Stimulated activated CD4-positive, alpha-beta T cell treated with anti-CD3 and anti-CD28 coated beads, Interleukin-15, amount 100 ng/mL, for 24 hours (primary cell): ENCODE measurements at regions not wholly inside any gene's neighbourhood (a gene's known extent, or its start where the extent isn't known, plus 50 kb on each side); places are given as distances from the start of the nearest gene placed in this dataset.
"Not testable (repeated sequence)": the region's sequence is repeated elsewhere in the genome, so short reads cannot be mapped to it uniquely, and the experiment has no call there.

Experiments used
- DNase-seq: peaks from one replicate; pipeline ENCODE4 v3.0.0-alpha.2; 2020

DNA sequence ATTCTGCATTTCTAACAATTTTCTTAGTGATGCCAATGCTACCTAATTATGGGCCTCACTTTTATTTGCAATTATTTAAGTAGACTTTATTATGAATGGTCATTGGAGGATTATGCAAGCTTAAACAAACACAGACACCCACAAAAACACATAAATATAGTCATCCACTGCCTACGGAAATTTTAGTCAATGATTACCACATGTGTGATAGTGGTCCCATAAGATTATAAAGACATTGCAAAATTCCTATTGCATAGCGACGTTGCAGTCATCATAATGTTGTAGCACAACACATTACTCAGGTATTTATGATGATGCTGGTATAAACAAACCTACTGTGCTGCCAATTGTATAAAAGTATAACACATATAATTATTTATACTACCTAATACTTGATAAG lies 247.8 kb upstream of the ALCAM start:
- DNase-seq, result no peak

DNA sequence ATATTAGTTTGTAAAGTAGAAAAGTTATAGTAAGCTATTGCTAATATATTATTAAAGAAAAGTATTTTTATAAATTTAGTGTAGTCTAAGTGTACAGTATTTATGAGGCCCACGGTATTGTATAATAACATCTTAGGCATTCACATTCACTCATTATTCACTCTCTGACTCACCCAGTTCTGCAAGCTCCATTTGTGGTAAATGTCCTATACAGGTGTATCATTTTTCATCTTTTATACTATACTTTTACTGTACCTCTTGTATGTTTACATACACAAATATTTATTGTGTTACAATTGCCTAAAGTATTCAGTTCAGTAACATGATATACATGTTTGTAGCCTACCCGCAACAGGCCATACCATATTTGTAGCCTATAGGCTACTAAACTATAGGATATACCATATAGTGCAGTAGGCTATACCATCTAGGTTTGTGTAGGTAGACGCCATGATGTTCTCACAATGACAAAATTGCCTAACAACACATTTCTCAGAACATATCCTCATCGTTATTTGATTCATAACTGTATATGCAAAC lies 246.8 kb upstream of the ALCAM start:
- no peak for DNase-seq

DNA sequence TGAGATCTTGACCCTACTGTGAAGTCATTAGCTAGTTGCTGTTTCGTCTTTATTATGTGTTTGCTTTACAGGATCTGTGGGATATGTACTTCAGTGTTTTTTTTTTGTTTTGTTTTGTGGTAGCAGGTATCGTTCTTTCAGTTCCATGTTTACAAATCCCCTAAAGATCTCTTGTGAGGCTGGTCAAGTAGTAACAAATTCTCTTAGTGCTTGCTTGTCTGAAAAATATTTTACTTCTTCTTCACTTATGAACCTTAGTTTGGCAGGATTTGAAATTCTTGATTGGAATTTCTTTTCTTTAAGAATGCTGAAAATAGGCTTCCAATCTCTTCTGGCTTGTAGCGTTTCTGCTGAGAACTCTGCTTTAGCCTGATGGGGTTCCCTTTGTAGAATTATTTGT lies 235.8 kb upstream of the ALCAM start:
- no peak for DNase-seq

DNA sequence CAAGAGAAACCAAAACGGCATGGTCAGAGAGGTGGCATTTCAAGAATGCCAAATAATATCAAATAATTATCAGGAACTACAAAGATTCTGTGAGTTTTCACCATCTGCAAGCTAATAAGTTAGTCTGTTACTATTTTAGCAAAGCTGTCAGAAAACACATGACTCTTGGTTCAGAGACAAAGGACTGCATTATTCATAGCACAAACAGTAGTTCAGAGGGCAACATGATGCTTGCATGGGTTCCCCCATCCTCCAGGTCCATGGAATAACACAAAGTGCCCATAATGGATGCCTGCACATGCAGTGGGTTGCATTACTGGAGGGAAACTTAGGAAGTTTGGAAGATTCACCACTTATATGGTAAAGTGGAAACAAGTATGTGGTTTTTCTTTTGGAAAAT lies 228.8 kb upstream of the ALCAM start:
- DNase-seq, result no peak

DNA sequence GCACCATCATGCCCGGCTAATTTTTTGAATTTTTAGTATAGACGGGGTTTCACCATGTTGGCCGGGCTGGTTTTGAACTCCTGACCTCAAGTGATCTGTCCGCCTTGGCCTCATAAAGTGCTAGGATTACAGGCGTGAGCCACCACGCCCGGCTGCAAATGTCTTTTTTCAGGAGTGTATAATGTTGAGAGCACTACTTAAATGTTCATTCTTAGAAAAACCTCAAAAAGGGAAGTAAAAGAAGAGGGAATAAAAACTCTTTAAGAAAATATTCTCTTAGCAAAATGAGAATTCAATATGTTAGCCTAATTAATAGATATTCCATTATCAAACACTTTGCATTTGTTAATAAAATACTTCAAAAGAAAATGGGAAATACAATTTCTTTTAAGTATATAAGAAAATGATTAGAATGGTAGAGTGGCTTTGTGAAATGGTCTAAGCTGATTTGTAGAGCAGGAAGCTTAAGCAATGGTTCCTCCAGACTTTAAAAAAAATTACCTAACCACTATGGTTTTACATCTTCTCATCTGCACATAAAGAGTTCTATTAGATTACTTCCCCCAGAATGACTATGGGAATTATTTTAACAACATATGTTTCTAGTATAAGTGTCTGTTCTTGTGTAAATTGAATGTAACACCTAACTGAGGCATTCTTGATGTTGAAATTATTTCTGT lies 226.7 kb upstream of the ALCAM start:
- DNase-seq, result no peak

DNA sequence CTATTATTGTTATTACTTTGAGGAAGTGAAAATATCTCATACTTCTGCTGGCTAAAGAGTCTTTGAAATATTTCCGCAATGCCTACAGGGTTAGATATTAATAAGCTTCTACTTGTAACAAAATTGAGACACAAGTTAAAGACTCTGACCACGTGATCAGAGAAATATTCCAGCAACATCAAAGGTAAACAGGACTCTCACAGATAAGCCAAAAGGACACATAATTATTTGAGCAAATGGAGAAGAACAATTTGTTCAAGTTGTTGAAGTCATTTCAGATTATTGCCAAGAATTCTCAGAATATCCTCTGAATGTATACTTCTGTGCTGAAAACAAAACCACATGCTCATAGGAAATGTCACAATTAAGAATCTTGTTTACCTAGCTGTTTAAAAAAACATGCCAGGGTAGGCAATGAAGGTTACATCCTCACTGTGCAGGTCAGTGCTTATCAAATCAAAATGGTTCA lies 225.8 kb upstream of the ALCAM start:
- DNase-seq, result no peak

DNA sequence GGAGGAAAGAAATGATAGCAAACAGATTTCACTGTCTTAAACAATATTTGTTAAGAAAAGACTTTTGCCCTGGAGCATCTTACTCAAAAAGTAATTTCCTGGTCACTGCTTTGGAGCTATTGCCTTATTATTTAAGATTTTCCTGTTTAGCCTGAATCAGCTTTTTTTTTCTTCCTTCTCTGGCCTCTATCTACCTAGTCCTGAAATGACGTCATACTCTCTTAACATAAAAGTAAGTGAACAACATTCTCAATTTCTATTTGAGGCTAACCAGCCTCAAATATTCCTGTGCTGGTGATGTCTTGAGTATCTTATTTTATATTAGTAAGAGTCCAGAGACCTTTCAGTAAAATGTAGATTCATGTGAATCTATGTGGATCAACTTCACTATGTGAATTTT lies 221.9 kb upstream of the ALCAM start:
- DNase-seq, result no peak

DNA sequence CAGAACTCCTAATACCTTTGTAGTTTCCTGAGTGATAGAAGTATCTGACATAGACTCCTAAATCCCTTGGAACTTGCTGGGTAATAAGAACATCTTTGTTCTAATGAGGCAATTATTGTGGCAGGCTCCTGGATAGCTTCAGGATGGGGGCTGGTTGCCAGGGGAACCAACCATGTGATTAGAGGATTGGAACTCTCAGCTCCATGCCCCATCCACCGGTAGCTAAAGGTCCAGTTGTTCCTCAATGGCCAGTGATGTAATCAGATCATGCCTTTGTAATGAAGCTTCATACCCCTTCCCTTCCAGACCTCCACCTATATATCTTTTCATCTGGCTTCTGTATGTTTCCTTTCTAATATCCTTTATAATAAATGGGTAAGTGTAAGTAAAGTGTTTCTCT lies 221.2 kb upstream of the ALCAM start:
- no peak for DNase-seq

DNA sequence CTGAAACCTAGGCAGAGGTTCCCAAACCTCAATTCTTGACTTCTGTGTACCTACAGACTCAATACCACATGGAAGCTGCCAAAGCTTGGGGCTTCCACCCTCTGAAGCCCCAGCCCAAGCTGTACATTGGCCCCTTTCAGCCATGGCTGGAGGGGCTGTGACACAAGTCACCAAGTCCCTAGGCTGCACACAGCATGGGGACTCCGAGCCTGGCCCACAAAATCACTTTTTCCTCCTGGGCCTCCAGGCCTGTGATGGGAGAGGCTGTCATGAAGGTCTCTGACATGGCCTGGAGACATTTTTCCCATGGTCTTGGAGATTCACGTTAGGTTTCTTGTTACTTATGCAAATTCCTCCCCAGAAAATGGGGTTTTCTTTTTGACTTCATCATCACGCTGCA lies 217.5 kb upstream of the ALCAM start:
- DNase-seq, result not testable (repeated sequence)

DNA sequence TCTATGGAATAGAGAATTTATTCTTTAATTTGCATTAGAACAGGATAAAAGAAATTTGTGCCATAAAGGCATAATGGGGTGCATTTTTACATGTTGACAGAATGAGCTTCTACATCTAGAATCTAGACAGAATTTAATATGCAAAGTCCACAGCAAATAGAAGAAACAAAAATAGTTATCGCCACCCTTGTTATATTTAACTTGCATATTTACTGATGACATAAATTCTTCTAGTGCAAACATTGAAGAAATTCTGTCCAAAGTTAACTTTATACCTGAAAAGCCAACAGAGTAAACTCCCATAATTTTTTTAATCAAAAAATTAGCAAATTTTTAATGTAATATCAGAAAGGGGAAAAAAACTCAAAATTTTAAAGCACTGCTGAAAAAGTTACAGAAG lies 213.7 kb upstream of the ALCAM start:
- no peak for DNase-seq

DNA sequence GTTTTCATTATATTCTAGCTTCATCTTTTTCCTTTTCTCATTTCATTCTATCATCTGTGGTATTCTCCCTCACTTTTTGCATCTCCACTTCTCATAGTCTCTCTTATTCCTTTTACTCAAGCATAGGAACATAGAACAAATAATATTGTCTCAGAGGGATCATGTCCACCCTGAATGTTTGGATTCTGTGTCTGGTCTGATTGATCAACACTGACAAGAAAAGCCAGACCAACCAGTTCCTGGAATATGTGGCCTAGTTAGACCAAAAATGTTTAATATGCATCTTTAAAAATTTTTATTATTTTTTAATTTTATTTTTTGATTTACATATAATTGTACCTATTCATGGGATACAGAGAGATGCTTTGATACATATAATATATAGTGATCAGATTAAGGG lies 212.0 kb upstream of the ALCAM start:
- no peak for DNase-seq

DNA sequence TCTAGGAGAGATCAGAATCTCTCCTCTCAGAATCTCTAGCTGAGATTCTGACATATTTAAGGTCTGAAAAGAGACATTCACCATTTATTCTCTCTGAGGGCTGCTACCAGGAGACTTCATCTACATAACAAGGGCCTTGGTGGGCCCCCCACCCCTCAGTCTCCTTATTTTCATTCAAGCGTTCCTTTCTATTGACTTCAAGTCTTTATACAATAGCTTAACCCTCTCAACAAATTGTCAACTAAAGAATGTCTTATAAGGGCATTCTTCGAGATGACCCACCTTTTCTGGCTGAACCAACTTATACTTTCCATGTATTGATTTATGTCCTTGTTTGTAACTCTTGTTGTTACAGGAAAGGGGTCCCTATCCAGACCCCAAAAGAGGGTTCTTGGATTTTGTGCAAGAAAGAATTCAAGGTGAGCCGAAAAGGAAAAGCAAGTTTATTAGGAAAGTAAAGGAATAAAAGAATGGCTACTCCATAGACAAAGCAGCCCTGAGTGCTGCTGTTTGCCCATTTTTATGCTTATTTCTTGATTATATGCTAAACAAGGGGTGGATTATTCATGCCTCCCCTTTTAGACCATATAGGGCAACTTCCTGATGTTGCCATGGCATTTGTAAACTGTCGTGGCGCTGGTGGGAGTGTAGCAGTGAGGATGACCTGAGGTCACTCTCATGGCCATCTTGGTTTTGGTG lies 209.5 kb upstream of the ALCAM start:
- DNase-seq, result no peak

DNA sequence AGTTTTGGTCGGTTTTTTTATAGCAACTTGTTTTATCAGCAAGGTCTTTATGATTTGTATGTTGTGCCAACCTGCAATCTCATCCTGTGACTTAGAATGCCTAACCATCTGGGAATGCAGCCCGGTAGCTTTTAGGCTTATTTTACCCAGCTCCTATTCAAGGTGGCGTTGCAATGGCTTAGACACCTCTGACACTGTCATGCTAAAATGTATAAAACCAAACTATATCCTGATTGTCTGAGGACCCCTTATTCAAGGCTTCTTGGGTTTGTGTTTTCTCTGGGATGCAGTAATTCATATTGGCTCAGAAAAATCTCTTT lies 209.0 kb upstream of the ALCAM start:
- DNase-seq, result no peak

DNA sequence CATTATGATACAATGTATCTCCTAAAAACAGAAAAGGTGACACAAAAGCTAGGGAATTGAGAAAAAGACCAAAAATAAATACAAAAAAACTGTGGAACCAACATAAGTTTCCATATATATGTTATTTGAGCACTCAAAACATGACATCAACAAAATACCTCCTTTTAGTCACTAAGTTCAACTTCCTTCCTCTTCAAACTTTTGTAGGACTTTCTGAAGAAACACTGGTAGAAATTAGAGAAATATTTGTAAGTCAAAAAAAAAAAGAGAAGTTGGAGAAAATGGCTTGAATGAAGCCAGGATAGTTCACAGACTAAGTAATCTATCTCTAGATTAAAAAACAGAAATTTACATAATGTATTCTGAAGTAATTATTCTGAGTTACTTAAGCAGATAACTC lies 208.4 kb upstream of the ALCAM start:
- DNase-seq, result no peak

DNA sequence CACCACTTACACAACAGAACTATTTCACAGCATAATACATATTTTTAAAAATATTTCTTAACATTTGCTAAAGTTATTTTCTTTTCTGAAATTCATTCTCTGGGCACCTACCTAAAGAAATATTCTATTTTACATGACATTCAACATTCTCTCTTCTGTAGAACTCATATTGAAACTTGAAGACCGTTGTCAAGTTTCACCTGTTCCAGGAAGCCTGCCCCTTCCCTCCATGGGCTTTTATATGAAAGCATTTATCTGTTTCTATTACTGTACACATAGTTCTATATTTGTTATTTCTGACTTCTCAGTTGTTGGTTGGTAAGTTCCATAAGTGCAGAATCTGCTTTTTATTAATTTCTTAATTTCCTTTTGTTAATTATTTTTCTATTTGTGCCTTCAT lies 204.3 kb upstream of the ALCAM start:
- DNase-seq, result no peak

DNA sequence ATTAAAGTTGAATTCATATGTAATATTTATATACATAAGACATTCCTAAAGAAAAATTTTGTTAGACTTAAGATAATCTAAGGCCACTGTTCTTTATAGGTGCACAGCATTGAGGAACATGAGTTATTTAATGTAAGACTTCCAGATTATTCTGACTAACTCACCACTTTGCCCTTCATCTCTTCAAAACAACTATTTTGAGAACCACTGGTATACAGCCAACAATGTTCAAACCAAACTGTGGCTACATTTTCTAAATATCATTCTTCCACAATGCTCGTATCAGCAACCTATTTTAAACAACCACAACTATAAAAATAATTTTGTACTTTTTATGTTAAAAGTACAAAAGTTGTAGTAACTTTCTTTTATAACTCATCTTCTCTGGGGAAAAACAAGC lies 199.8 kb upstream of the ALCAM start:
- no peak for DNase-seq

DNA sequence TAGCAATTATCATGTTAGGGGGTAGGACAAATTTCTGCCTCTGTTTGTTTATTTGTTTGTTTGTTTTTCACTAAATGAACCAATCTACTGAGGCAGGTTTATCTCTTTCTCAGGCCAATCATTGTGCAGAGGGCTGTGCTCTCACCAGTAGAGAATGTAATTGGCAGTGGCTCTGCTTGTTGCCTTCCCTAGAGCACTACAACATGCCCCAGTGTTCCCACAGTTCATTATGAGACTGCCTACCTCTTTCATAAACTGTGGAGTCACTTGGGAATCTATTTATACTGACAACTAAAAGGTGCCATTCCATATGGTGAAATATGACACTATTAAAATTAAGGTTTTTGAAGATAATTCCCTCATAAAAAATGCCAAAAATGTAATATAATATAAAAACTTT lies 196.3 kb upstream of the ALCAM start:
- DNase-seq, result no peak

DNA sequence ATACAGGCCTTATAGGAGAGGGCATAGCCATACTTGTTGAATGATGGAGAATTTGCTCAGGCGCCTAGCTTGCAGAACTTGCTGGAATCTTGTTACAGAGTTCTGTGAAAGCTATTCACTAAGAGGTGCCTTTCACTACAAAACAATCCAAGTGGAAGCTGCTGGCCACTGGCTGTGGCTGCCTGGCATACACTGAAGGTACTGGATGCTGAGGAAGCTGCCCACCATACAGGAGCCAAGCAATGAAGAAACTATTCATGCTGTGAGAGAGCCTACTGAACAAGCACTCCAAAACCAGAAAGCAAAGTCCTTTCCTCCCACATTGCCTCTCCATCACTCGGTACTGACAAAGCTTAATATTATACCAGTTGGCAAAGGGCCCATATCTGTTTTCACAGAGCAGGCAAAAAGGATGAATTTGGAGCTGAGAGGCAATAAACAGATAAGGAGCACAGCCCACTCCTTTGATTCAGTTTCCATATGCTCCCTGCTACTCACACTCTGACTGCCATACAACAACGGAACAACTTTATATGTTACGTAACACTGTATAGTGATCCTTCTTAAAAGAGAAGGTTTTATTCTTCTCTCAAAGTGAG lies 192.6 kb upstream of the ALCAM start:
- no peak for DNase-seq

DNA sequence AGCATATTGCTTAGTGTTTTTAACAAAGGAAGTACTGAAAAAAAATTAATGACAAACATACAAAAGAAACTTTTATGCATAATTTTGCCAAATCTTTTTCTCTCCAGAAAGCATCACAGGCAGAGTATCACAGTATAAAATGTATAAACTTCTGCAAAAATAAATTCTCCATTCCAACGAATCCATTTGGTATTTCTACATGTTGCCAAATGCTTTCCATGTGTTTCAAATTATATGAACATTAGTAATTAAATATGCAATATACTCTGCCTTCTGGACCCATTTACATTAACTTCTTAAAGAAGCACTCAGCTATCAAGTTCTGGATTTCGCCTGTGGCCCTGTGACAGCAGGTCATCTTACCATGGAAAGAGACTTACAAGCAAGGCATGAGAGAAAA lies 189.1 kb upstream of the ALCAM start:
- DNase-seq, result no peak

DNA sequence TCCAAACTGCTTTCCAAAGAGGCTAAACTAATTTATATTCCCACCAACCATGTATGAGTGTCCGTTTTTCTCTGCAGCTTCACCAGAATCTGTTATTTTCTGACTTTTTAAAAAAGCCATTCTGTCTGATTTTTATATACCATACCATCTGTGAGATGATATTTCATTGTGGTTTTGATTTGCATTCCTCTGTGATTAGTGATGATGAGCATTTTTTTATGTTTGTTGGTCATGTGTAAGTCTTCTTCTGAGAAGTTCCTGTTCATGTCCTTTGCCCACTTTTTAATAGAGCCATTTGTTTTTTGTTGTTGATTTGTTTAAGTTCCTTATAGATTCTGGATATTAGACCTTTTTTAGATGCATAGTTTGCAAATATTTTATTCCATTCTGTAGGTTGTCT lies 179.4 kb upstream of the ALCAM start:
- no peak for DNase-seq

DNA sequence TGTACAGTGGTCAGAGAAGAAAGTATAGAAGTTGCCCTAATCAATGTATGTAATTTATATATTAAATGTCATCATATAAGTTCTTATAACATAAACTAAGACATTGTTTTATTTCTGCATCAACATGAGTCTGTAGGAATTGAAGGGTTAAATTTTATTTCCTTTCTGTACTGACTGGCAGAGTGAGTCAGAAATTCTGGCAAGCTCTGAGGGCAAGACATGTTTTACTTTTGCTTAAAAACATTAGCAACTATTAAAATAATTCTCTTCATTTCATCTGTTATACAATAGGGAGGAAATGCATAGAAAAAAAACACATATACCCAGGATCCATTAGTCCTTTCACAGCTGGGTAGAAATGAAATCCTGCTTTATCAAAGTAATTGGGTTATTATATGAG lies 171.4 kb upstream of the ALCAM start:
- DNase-seq, result no peak

DNA sequence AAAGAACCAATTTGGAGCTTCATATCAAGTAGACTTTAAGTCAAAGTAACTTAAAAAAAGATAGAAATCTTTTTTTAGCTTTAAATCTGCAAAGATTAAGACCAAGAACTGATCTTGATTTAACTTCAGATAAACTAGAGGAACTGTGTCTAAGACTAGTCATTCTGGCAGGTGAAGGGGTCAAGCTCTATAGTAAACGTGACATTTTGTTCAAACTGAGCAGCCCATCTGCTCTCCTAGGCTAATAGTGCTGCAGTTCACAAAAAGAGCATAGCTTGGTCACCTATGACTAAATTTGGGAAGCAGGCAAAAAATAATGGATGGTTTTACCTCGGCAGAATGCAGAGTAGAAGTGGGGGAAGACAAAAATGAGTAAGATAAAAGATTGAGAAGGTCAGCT lies 168.8 kb upstream of the ALCAM start:
- no peak for DNase-seq

DNA sequence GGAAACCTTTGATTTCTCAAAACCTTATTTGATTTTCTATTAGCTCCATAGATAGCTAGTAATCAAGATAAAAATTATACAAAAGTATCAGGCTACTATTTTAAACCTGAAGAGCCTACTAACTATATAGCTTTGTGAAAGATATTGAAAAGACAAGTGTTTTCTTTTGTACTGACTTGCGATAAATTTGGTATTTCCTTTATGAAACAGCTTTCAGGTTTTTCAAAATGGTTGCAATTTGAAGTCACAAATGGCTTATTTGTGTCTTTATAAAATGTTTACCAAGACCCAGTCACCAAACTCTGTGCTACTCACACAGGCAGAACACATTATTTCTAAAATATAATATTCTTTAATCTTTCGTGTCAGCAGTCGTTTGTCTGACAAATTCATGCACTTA lies 167.5 kb upstream of the ALCAM start:
- DNase-seq, result no peak

DNA sequence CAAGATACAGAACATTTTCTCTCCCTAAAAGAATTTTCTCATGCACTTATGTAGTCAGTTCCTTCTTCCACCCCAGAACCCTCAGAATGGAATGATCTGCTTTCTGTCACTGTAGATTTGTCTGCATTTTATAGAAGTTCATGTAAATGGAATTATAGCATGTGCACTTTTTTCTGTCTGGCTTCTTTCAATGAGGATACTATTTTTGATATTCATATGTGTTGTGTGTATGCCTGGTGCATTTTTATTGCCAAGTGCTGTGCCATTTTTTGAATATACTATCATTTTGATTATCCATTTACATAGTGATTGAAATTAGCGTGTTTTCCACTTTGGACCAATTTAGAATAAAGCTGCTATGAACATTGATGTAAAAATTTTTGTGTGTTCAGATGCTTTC lies 156.6 kb upstream of the ALCAM start:
- DNase-seq, result no peak

DNA sequence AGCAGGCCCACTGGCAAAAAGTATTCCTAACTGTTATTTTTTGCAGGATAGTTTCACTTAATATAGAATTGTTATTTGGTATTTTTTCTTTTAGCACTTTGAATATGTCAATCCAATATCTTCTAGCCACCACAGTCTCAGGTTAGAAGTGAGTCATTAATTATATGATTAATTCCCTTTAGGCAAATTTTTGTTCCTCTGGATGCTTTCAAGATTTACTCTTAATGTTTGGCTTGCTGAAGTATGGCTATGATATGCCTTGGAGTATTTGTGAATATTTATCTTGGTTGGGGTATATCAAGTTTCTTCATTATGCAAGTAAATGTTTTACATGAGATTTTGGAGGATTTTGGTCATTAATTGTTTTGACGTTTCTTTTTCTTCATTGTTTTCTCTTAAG lies 152.1 kb upstream of the ALCAM start:
- no peak for DNase-seq
